K562 (cell line): ENCODE measurements at regions not wholly inside any gene's neighbourhood (a gene's known extent, or its start where the extent isn't known, plus 50 kb on each side); places are given as distances from the start of the nearest gene placed in this dataset.

Experiments
- ATAC-seq: fragments of 200-7000 bp; cut with Tn5 transposase; 3 replicates; pipeline ENCODE4 v1.9.1; 2020; ENCODE audit warnings: moderate library complexity
- BruUV-seq: library from RNA; stranded (reverse); fragments of 400-500 nt; replicated peaks from 2 replicates; lab custom pipeline; 2021; lab: Mats Ljungman, UMichigan
- CTCF ChIA-PET: fragments of 300-600 bp; formaldehyde crosslinking; extraction: SDS; loops from one replicate; lab custom pipeline; 2021; ENCODE audit warnings: low intra/inter-chr PET ratio; lab: Yijun Ruan, JAX
- POLR2A ChIA-PET: fragments of 300-600, 350-650 bp; sonication (Branson Sonifier 250); formaldehyde crosslinking; extraction: SDS; loops from one replicate; lab custom pipeline; 2021; ENCODE audit warnings: antibody characterized with exemption, inconsistent platforms; lab: Yijun Ruan, JAX
- DNase-seq, 4 experiments: peaks; one replicate each; pipeline versions ENCODE4 v3.0.0 to v3.0.0-alpha.2; 2011 to 2018; ENCODE audit warnings: low spot score in 3 of 4, mixed read lengths in 3 of 4; ENCODE audit errors: extremely low read depth in 1 of 4
- FAIRE-seq: peaks from 2 replicates; lab custom pipeline; 2011; peaks lifted over from hg19 to GRCh38; lab: Jason Lieb, UNC
- H2AFZ ChIP-seq: 2 replicates; pipeline ENCODE4 v1.6.0; 2011; ENCODE audit warnings: low read depth, low read length, control low read depth, inconsistent platforms
- H3K27ac ChIP-seq: fragments of 200-600 bp; 3 replicates; pipeline ENCODE4 v1.8.0; 2011; ENCODE audit warnings: low read depth, mild to moderate bottlenecking, control low read depth, inconsistent platforms, low read length, moderate library complexity, mixed read lengths; ENCODE audit errors: extremely low read depth
- H3K27me3 ChIP-seq, 2 experiments: fragments of 300-600 bp in 1 of 2; 2 replicates in 1 of 2; 3 replicates in 1 of 2; pipeline versions ENCODE4 v1.6.0 to v1.8.0; 2011; ENCODE audit warnings: inconsistent platforms in 2 of 2, low read length in 2 of 2, mild to moderate bottlenecking in 1 of 2, mixed read lengths in 1 of 2, moderate library complexity in 1 of 2; ENCODE audit not compliant: control insufficient read depth in 2 of 2, insufficient read depth in 2 of 2
- H3K36me3 ChIP-seq: fragments of 300-600 bp; 3 replicates; pipeline ENCODE4 v1.8.0; 2011; ENCODE audit warnings: mild to moderate bottlenecking, low read length, inconsistent platforms; ENCODE audit not compliant: control insufficient read depth, insufficient read depth
- H3K4me1 ChIP-seq, 2 experiments: fragments of 200-600 bp in 1 of 2; replicated peaks in 1 of 2; 2 replicates in 1 of 2; 3 replicates in 1 of 2; pipeline versions ENCODE4 v1.5.1 to v1.8.0; 2011; ENCODE audit warnings: inconsistent platforms in 2 of 2, low read length in 2 of 2, mild to moderate bottlenecking in 1 of 2, mixed read lengths in 1 of 2, moderate library complexity in 1 of 2; ENCODE audit not compliant: control insufficient read depth in 2 of 2, insufficient read depth in 2 of 2
- H3K4me2 ChIP-seq: 2 replicates; pipeline ENCODE4 v1.6.1; 2011; ENCODE audit warnings: low read length, control low read depth, inconsistent platforms, mixed read lengths; ENCODE audit not compliant: insufficient read depth
- H3K4me3 ChIP-seq: fragments of 200-600 bp; sonication (generic), shearing (Covaris generic); 2 replicates; pipeline ENCODE4 v1.5.1; 2016; ENCODE audit warnings: control low read depth, inconsistent platforms
- H3K79me2 ChIP-seq: fragments of 200-600 bp; 3 replicates; pipeline ENCODE4 v1.8.0; 2011; ENCODE audit warnings: low read length, inconsistent platforms; ENCODE audit not compliant: control insufficient read depth, insufficient read depth
- H3K9ac ChIP-seq, 2 experiments: 2 replicates each; pipeline versions ENCODE4 v1.6.0 to v1.6.1; 2011; ENCODE audit warnings: low read depth in 2 of 2, low read length in 2 of 2, control low read depth in 1 of 2, inconsistent platforms in 1 of 2, mild to moderate bottlenecking in 1 of 2, mixed read lengths in 1 of 2; ENCODE audit not compliant: insufficient read depth in 1 of 2
- H3K9me1 ChIP-seq: one replicate; pipeline ENCODE4 v1.6.0; 2011; ENCODE audit warnings: inconsistent platforms, mild to moderate bottlenecking, low read length, moderate library complexity; ENCODE audit not compliant: control insufficient read depth, insufficient read depth
- H3K9me3 ChIP-seq: replicated peaks from 2 replicates; pipeline ENCODE4 v1.5.1; 2011; ENCODE audit warnings: low read depth, low read length, inconsistent platforms; ENCODE audit not compliant: control insufficient read depth, insufficient read depth
- H4K20me1 ChIP-seq: replicated peaks from 2 replicates; pipeline ENCODE4 v1.6.1; 2011; ENCODE audit warnings: low read length, inconsistent platforms, mixed read lengths; ENCODE audit not compliant: control insufficient read depth, insufficient read depth
- POLR2A ChIP-seq: fragments of 450-650 bp; conservative IDR thresholded peaks from 2 replicates; pipeline ENCODE4 v1.6.1; 2016
- WGBS: fragments of 100-300 bp; shearing (Covaris generic); methylation state at CpG from one replicate; pipeline ENCODE4 v1.1.6; 2016; ENCODE audit warnings: low coverage, mixed read lengths; ENCODE audit not compliant: insufficient coverage; ENCODE audit errors: missing lambda C conversion rate; 5-methylcytosine and 5-hydroxymethylcytosine counted together
- in situ Hi-C: fragments of 300-500 bp; cut with MboI; formaldehyde crosslinking; loops from 4 replicates; pipeline ENCODE4 v1.15.0; 2018; ENCODE audit warnings: inconsistent platforms, mixed read lengths
- intact Hi-C: fragments of 100-400 bp; cut with micrococcal nuclease; formaldehyde crosslinking; loops from 2 replicates; pipeline ENCODE4 v1.14.2; 2022
- TF ChIP-seq, protein P1 (sequence below): fragments of 450-650 bp; conservative IDR thresholded peaks from 2 replicates; pipeline ENCODE4 v1.6.1; 2016; ENCODE audit warnings: missing genetic modification characterization, low read depth, mild to moderate bottlenecking, control low read depth, missing compliant biosample characterization
- TF ChIP-seq, protein P2 (sequence below): sonication (generic); formaldehyde crosslinking; IDR thresholded peaks from 2 replicates; pipeline ENCODE4 v1.8.1; 2023; ENCODE audit warnings: mild to moderate bottlenecking, missing genetic modification reagents

DNA sequence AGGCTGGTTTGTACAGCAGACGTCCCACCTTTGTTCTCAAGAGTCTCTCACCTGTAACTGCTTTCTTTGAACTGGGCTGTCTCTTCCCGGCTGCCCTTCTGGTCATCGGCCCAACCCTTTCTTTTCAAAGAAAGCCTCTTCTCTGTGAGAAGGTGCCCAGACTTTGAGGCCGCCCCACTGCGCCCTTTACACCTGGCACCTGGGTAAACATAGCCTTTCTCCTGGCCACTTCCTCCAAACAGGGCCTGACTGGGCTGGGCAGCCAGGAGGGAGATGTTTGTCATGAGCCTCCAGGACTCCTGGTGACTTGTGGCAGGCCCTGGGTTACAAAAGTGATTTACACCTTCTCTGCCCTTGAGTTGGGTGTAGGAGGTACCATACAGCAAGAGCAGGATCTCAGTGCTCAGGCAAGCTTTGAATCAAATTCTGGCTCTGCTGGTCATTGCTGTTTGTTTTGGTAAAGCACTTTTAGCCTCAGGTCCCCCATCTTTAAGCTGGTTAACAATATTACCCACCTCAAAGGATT, 127.2 kb upstream of the CXCL14 start (continued):
- TF ChIP-seq, protein P1, sequence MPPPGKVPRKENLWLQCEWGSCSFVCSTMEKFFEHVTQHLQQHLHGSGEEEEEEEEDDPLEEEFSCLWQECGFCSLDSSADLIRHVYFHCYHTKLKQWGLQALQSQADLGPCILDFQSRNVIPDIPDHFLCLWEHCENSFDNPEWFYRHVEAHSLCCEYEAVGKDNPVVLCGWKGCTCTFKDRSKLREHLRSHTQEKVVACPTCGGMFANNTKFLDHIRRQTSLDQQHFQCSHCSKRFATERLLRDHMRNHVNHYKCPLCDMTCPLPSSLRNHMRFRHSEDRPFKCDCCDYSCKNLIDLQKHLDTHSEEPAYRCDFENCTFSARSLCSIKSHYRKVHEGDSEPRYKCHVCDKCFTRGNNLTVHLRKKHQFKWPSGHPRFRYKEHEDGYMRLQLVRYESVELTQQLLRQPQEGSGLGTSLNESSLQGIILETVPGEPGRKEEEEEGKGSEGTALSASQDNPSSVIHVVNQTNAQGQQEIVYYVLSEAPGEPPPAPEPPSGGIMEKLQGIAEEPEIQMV (tag), result no peak
- TF ChIP-seq POLR2A, result no peak

DNA sequence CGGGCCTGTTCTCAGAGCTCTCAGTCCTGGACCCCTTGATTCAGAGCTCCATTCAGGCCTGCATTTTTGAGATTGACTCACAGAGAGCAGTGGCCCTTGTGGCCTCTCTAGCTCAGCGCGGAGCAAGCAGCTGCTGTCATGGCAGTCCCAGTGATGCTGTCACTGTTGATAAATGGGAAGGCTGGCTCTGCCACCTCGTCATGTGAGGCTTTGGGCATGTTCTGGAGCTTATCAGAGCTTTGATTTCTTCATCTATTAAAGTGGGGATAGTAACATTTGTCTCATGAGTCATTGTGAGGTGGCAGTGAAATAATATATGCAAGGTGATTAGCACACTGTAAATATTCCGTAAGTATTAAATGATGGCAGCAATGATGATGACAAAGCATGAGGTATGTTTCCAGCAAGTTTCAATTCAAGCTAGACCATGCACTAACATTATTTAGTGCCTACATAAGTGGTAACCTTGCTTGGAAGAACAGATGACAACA, 126.4 kb upstream of the CXCL14 start:
- Histone ChIP-seq H3K79me2 (no peaks in the 10 kb centered on the region), H3K27ac (no peak overlapping the region), H3K9me3 (no peaks in the 10 kb centered on the region), H3K4me3 (no peak overlapping the region), H4K20me1 (peaks cover 7% of the 10 kb centered on the region; the same call in 1 of the 2 replicates), H3K27me3 (peaks cover 0 to 37% of the 10 kb centered on the region in 2 experiments; a peak in 2 of 5 replicates), H2AFZ (no peak overlapping the region), H3K36me3 (no peaks in the 10 kb centered on the region), H3K4me2 (no peak overlapping the region), H3K4me1 (no peaks in the 10 kb centered on the region), H3K9ac (no peak overlapping the region), H3K9me1 (no peaks in the 10 kb centered on the region)
- WGBS, result 0% methylated on average over 5 of the region's 5 CpGs
- FAIRE-seq (no peak), ATAC-seq (no peak), DNase-seq (no peak)
- ChIA-PET POLR2A (interaction anchor here (0.6 kb wide), 2 partner anchors 30 to 723 kb away, joined by 3 read pairs; no protein-coding TSS in a partner anchor), CTCF (no interaction called here)
- no TSS peak for BruUV-seq
- intact Hi-C loops (no loop called here), in situ Hi-C loops (no loop called here)
- TF ChIP-seq, protein P2, sequence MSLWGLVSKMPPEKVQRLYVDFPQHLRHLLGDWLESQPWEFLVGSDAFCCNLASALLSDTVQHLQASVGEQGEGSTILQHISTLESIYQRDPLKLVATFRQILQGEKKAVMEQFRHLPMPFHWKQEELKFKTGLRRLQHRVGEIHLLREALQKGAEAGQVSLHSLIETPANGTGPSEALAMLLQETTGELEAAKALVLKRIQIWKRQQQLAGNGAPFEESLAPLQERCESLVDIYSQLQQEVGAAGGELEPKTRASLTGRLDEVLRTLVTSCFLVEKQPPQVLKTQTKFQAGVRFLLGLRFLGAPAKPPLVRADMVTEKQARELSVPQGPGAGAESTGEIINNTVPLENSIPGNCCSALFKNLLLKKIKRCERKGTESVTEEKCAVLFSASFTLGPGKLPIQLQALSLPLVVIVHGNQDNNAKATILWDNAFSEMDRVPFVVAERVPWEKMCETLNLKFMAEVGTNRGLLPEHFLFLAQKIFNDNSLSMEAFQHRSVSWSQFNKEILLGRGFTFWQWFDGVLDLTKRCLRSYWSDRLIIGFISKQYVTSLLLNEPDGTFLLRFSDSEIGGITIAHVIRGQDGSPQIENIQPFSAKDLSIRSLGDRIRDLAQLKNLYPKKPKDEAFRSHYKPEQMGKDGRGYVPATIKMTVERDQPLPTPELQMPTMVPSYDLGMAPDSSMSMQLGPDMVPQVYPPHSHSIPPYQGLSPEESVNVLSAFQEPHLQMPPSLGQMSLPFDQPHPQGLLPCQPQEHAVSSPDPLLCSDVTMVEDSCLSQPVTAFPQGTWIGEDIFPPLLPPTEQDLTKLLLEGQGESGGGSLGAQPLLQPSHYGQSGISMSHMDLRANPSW (CRISPR knock-in tag), result no peak
